ENCODE measurements at regions not wholly inside any gene's neighbourhood (a gene's known extent, or its start where the extent isn't known, plus 50 kb on each side); places are given as distances from the start of the nearest gene placed in this dataset.
A peak's percentile ranks its signal among the peaks of the same experiment; 100 is the strongest.

DNA sequence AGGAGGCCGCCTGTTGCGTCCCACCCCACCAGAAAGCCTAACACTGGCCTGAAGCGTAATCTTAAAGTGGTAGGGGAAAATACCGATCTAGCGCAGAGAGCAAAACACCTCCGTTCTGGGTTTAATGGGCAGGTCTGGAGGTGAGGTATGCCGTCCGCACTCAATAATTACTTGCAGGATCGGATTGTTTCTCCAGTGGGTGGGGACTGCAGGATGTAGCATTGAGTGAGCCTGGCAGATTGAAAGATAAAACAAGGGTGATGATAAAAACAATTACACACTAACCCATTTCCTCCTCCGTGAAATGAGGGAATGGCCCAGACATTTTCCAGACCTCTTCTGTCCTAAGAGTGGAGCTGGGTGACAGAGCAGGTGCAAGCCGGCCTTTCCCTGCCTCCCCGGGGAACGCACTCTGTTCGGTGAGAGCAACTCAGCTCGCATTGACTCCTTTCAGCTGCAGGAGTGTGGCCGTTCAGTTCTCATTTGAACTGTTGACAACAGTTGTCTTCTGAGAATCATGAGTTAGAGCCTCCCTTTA is 110.2 kb upstream of the DOCK9 start:
- H3K4me2 ChIP-seq (ENCODE audit: insufficient read depth, insufficient read length, low read length): peak overlapping the region; percentile 70
- no peak overlapping the region for H2BK20ac ChIP-seq (ENCODE audit: low read depth, low read length, poor library complexity, severe bottlenecking)
- no peak overlapping the region for H2BK5ac ChIP-seq (ENCODE audit: insufficient read length, low read length)
- H4K91ac ChIP-seq (ENCODE audit: insufficient read length, low read depth, low read length): no peak overlapping the region
- no peaks in the 10 kb centered on the region for H4K20me1 ChIP-seq (ENCODE audit: control insufficient read depth, insufficient read depth, insufficient read length)
- no peak overlapping the region for H2BK120ac ChIP-seq (ENCODE audit: low read depth, low read length, poor library complexity, severe bottlenecking)
- peak overlapping the region; percentile 64 for H3K9ac ChIP-seq (ENCODE audit: extremely low read depth, insufficient read length, low read length)
- Mint-ChIP-seq H3K4me3 (peak overlapping the region; percentile 86 to 93), H3K4me1 (peaks cover 17 to 22% of the 10 kb centered on the region in 2 experiments), H3K36me3 (ENCODE audit: insufficient read depth in 1 of 3, low read depth in 3 of 3) (no peaks in the 10 kb centered on the region), H3K27me3 (ENCODE audit: low read depth) (peaks cover 26% of the 10 kb centered on the region), H3K9me3 (no peaks in the 10 kb centered on the region; a peak in 1 of 5 replicates), H3K27ac (peak overlapping the region; percentile 91 to 96 (median 91); a peak in 6 of 7 replicates)
- no peak overlapping the region for H3T11ph ChIP-seq (ENCODE audit: low read length)
- no peaks in the 10 kb centered on the region for H3K9me3 ChIP-seq (ENCODE audit: control insufficient read depth, low read depth, low read length)
- no peak overlapping the region for H2AK5ac ChIP-seq (ENCODE audit: insufficient read length, low read length)
- no peak overlapping the region for H2AFZ ChIP-seq (ENCODE audit: low read length)
- TF ChIP-seq, protein P1, sequence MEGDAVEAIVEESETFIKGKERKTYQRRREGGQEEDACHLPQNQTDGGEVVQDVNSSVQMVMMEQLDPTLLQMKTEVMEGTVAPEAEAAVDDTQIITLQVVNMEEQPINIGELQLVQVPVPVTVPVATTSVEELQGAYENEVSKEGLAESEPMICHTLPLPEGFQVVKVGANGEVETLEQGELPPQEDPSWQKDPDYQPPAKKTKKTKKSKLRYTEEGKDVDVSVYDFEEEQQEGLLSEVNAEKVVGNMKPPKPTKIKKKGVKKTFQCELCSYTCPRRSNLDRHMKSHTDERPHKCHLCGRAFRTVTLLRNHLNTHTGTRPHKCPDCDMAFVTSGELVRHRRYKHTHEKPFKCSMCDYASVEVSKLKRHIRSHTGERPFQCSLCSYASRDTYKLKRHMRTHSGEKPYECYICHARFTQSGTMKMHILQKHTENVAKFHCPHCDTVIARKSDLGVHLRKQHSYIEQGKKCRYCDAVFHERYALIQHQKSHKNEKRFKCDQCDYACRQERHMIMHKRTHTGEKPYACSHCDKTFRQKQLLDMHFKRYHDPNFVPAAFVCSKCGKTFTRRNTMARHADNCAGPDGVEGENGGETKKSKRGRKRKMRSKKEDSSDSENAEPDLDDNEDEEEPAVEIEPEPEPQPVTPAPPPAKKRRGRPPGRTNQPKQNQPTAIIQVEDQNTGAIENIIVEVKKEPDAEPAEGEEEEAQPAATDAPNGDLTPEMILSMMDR (conservative IDR thresholded peaks at IDR 0.05): no peak
- no peak overlapping the region for H4K8ac ChIP-seq (replicated peaks; ENCODE audit: insufficient read length, low read depth, low read length)
- H2BK15ac ChIP-seq (ENCODE audit: low read depth, low read length): no peak overlapping the region
- H4K5ac ChIP-seq (ENCODE audit: insufficient read length, low read depth, low read length): no peak overlapping the region
- H3K18ac ChIP-seq (ENCODE audit: insufficient read length, low read depth, low read length): no peak overlapping the region
- peaks cover 2% of the 10 kb centered on the region; the same call in 1 of the 2 replicates for H3K4me1 ChIP-seq (ENCODE audit: insufficient read depth, low read length)
- WGBS (ENCODE audit: extremely low coverage, insufficient read length, low lambda C conversion rate): no CpG with 5 or more reads among the region's 16 CpGs
- no peaks in the 10 kb centered on the region for H3K79me1 ChIP-seq (ENCODE audit: insufficient read depth, low read depth, low read length, poor library complexity, severe bottlenecking)
- no peak overlapping the region for H3K4ac ChIP-seq (ENCODE audit: low read depth, low read length)
- H3K23ac ChIP-seq (ENCODE audit: insufficient read length, low read depth, low read length): no peak overlapping the region
- H3K56ac ChIP-seq (ENCODE audit: insufficient read length, low read depth, low read length): no peak overlapping the region
- H3K27me3 ChIP-seq (ENCODE audit: insufficient read depth, low read length): peaks cover 7% of the 10 kb centered on the region; the same call in 1 of the 2 replicates
- no peaks in the 10 kb centered on the region for H3K79me2 ChIP-seq (ENCODE audit: insufficient read depth, low read length)
- peak; percentile 54 for DNase-seq
- peaks cover 26% of the 10 kb centered on the region for H3K23me2 ChIP-seq (ENCODE audit: insufficient read length, low read depth, low read length, poor library complexity, severe bottlenecking)
- no peak overlapping the region for H2BK12ac ChIP-seq (ENCODE audit: insufficient read length, low read depth, low read length)
- 0 out of 2 replicates have a peak overlapping the region, but pooled peaks have one; percentile 30 for H3K14ac ChIP-seq (ENCODE audit: insufficient read depth, low read length)
- H3K27ac ChIP-seq (ENCODE audit: insufficient read length, low read depth, low read length): no peak overlapping the region
